Activated CD4-positive, alpha-beta memory T cell treated with anti-CD3 and anti-CD28 coated beads, Interleukin-2, amount 10 ng/mL, durations not matched to agents 7 days and 5 days (primary cell): ENCODE measurements at regions not wholly inside any gene's neighbourhood (a gene's known extent, or its start where the extent isn't known, plus 50 kb on each side); places are given as distances from the start of the nearest gene placed in this dataset.

Experiments
- CTCF ChIA-PET: fragments of 350-600 bp; sonication (Branson Sonifier 250); formaldehyde crosslinking; loops from one replicate; lab custom pipeline; 2021; ENCODE audit warnings: antibody characterized with exemption, inconsistent platforms; lab: Charles Lee
- POLR2A ChIA-PET: fragments of 350-600 bp; sonication (Branson Sonifier 250); formaldehyde crosslinking; loops from one replicate; lab custom pipeline; 2021; ENCODE audit warnings: antibody characterized with exemption; lab: Charles Lee
- DNase-seq: peaks from one replicate; pipeline ENCODE4 v3.0.0-alpha.2; 2020
- H3K27ac Mint-ChIP-seq: one replicate; pipeline ENCODE4 v1.8.0; 2021; ENCODE audit warnings: mild to moderate bottlenecking, mixed read lengths
- H3K27me3 Mint-ChIP-seq: one replicate; pipeline ENCODE4 v1.8.0; 2021; ENCODE audit warnings: mixed read lengths
- H3K36me3 Mint-ChIP-seq: one replicate; pipeline ENCODE4 v1.8.0; 2021; ENCODE audit warnings: low read depth, mixed read lengths
- H3K4me1 Mint-ChIP-seq: one replicate; pipeline ENCODE4 v1.8.0; 2021; ENCODE audit warnings: mixed read lengths
- H3K4me3 Mint-ChIP-seq: one replicate; pipeline ENCODE4 v1.8.0; 2021; ENCODE audit warnings: mild to moderate bottlenecking, mixed read lengths
- H3K9me3 Mint-ChIP-seq: one replicate; pipeline ENCODE4 v1.8.0; 2021; ENCODE audit warnings: mixed read lengths

- Mint-ChIP-seq H3K27me3 (no peaks in the 10 kb centered on the region), H3K27ac (no peak overlapping the region), H3K9me3 (no peaks in the 10 kb centered on the region), H3K36me3 (peaks cover 2% of the 10 kb centered on the region), H3K4me1 (no peaks in the 10 kb centered on the region), H3K4me3 (no peak overlapping the region)
- DNase-seq = no peak
- ChIA-PET CTCF (no interaction called here), POLR2A (no interaction called here)
These were observed 201.5 kb downstream of the RNF144A start for GRCh38 chr2:7118606-7119131.

DNA sequence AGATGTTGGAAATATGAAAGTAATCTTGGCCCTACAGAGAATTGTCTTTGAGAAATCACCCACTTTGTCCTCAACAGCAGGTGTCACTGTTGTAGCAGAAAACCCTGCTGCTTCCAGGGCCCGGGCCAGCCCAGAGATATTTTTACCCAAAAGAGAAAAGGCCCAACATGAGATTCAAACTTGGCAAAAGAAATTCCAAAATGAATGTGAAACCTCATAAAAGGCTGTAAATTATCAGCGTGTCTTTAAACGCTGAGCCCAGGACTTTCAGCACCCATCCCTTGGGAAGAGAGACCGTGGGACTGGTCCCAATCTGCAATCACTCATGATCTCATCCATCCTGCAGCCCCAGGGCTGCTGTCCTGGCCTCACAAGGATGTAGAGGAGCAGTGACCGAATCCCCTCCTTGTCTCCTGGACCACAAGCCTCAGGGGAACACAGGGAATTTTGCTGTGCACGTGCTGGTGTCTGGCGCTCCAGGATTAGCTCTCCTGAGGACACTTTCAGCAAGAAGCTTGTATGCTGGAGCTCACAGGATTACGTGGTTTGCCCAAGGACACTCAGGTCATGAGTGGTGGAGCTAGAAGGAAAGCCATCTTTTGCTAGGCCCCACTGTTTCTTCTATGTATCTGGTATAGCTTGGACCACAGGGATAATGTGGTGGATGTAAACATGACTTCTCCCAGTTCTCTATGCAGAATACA, 202.1 kb downstream of the RNF144A start:
- H3K9me3 Mint-ChIP-seq = no peaks in the 10 kb centered on the region
- H3K27ac Mint-ChIP-seq = no peak overlapping the region
- H3K4me3 Mint-ChIP-seq = no peak overlapping the region
- ChIA-PET POLR2A (no interaction called here), CTCF (no interaction called here)
- H3K36me3 Mint-ChIP-seq = peaks cover 2% of the 10 kb centered on the region
- H3K27me3 Mint-ChIP-seq = no peaks in the 10 kb centered on the region
- H3K4me1 Mint-ChIP-seq = no peaks in the 10 kb centered on the region
- no peak for DNase-seq

DNA sequence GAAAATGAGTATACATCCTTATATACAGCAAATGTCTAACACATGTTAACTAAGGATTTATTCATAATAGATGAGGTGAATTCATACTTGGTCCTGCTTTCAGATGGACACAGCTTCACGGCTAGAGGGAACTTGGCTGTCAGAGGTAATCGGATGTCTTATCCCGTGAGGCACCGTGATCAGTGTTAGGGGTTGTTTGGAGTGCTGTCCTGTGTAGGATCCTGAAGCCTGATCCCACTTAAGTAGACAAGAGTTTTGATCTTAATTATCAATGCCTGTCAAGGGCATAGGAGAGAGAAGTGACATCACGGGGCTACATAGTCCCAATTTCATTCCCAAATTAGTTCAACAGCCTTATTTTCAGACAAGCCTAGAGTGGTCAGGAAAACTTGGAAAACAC, 204.6 kb downstream of the RNF144A start:
- no peaks in the 10 kb centered on the region for H3K4me1 Mint-ChIP-seq
- no peaks in the 10 kb centered on the region for H3K9me3 Mint-ChIP-seq
- H3K36me3 Mint-ChIP-seq = no peaks in the 10 kb centered on the region
- no peak overlapping the region for H3K27ac Mint-ChIP-seq
- DNase-seq = no peak
- no peaks in the 10 kb centered on the region for H3K27me3 Mint-ChIP-seq
- ChIA-PET POLR2A (no interaction called here), CTCF (no interaction called here)
- no peak overlapping the region for H3K4me3 Mint-ChIP-seq

GRCh38 chr2:7127156-7127555, 209.9 kb downstream of the RNF144A start:
- no peak for DNase-seq
- Mint-ChIP-seq H3K27ac (no peak overlapping the region), H3K4me3 (no peak overlapping the region), H3K36me3 (no peaks in the 10 kb centered on the region), H3K27me3 (no peaks in the 10 kb centered on the region), H3K9me3 (no peaks in the 10 kb centered on the region), H3K4me1 (no peaks in the 10 kb centered on the region)
- ChIA-PET POLR2A (no interaction called here), CTCF (interaction anchor here (1.5 kb wide), 1 partner anchor 10 kb away, joined by 3 read pairs; no protein-coding TSS in a partner anchor)

DNA sequence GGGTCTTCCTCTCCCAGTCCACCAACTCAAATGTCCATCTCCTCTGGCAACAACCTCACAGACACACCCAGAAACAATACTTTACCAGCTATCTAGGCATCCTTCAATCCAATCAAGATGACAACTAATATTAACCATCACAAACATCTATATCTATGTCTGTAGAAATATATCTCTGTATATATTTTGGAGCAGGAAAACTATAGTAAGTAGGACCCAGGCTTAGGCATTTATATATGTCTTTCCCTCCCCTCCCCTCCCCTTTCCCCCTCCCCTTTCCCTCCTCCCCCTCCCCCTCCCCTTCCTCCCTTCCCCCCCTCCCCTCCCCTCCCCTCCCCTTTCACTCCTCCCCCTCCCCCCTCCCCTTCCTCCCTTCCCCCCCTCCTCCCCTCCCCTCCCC, 210.5 kb downstream of the RNF144A start:
- ChIA-PET CTCF (interaction anchor here (1.5 kb wide), 1 partner anchor 9 kb away, joined by 3 read pairs; no protein-coding TSS in a partner anchor), POLR2A (no interaction called here)
- no peaks in the 10 kb centered on the region for H3K9me3 Mint-ChIP-seq
- no peaks in the 10 kb centered on the region for H3K27me3 Mint-ChIP-seq
- H3K27ac Mint-ChIP-seq = no peak overlapping the region
- no peak for DNase-seq
- no peaks in the 10 kb centered on the region for H3K36me3 Mint-ChIP-seq
- H3K4me3 Mint-ChIP-seq = no peak overlapping the region
- H3K4me1 Mint-ChIP-seq = no peaks in the 10 kb centered on the region

DNA sequence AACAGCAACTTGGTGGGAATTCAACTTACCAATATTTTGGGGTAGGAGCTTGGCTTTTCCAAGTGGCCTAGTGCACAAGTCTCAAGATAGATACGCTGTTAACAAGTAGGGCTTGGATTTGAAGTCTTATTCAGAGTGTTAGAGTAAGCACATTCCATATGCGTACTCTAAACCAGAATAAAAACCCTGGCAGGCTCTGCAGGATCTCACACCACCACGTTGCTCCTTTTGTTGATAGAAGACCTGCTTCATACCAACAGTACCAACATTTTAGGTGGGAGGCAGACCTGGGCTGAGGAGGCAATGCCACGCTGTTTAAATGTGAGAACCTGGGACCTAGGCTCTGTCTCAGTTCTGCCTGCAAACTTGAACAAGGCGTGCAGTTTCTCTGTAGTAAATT, 214.0 kb downstream of the RNF144A start:
- ChIA-PET POLR2A (no interaction called here), CTCF (interaction anchor here (0.9 kb wide), 1 partner anchor 34 kb away, joined by 3 read pairs; no protein-coding TSS in a partner anchor)
- Mint-ChIP-seq H3K27me3 (no peaks in the 10 kb centered on the region), H3K9me3 (no peaks in the 10 kb centered on the region), H3K4me3 (no peak overlapping the region), H3K4me1 (no peaks in the 10 kb centered on the region), H3K27ac (no peak overlapping the region), H3K36me3 (no peaks in the 10 kb centered on the region)
- DNase-seq = no peak

DNA sequence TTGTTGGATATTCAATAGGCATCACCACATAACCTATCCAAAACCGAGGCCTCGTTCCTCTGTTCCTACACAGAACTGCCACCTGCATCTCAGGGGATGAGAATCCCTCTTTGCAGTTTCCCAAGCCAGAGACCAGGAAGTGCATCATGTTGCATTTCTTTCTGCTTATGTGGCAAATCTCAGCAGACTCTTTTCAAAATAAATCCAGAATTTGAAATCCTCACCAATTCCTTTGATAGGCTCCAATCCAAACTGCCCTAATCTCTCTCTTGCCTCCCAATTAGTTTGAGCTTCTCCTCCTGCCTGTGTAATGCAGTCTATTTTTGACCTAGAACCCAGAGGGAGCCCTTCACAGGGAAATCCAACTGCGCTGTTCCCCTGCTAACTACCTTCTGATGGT, 215.5 kb downstream of the RNF144A start:
- DNase-seq = no peak
- Mint-ChIP-seq H3K4me1 (no peaks in the 10 kb centered on the region), H3K9me3 (no peaks in the 10 kb centered on the region), H3K27ac (no peak overlapping the region), H3K36me3 (no peaks in the 10 kb centered on the region), H3K4me3 (no peak overlapping the region), H3K27me3 (no peaks in the 10 kb centered on the region)
- POLR2A ChIA-PET = no interaction called here
- CTCF ChIA-PET = no interaction called here

DNA sequence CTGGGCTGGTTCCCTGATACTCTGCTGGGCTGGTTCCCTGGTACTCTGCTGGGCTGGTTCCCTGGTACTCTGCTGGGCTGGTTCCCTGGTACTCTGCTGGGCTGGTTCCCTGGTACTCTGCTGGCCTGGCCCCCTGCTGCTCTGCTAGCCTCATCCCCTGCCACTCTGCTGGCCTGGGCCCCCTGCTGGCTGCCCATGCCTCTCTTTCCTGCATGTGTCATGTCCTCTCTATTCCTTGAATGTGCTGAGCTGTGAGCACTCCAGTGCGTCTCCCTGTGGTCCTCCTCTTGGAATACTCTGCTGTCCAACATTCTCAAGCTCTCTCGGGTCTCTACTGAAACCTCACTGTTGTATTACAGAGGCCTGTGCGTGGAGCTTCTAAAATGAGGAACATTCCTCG, 216.3 kb downstream of the RNF144A start:
- ChIA-PET CTCF (no interaction called here), POLR2A (no interaction called here)
- DNase-seq = no peak
- Mint-ChIP-seq H3K36me3 (no peaks in the 10 kb centered on the region), H3K9me3 (no peaks in the 10 kb centered on the region), H3K4me1 (no peaks in the 10 kb centered on the region), H3K27me3 (no peaks in the 10 kb centered on the region), H3K4me3 (no peak overlapping the region), H3K27ac (no peak overlapping the region)

DNA sequence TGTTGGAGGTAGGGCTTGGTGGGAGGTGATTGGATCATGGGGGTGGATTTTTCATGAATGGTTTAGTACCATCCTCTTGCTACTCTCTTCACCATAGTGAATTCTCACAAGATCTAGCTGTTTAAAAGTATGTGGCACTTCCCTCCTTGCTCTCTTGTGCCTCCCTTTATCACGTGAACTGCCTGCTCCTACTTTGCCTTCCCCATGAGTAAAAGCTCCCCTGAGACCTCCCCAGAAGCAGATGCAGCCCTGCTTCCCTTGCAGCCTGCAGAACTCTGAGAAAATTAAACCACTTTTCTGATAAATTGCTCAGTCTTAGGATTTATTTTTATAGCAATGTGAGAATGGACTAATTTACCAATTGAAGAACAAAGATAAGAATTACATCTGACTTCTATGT, 223.1 kb downstream of the RNF144A start:
- ChIA-PET POLR2A (no interaction called here), CTCF (no interaction called here)
- H3K4me3 Mint-ChIP-seq = no peak overlapping the region
- H3K36me3 Mint-ChIP-seq = peaks cover 2% of the 10 kb centered on the region
- H3K27me3 Mint-ChIP-seq = peaks cover 11% of the 10 kb centered on the region
- peaks cover 2% of the 10 kb centered on the region for H3K9me3 Mint-ChIP-seq
- no peak for DNase-seq
- H3K4me1 Mint-ChIP-seq = no peaks in the 10 kb centered on the region
- H3K27ac Mint-ChIP-seq = no peak overlapping the region

DNA sequence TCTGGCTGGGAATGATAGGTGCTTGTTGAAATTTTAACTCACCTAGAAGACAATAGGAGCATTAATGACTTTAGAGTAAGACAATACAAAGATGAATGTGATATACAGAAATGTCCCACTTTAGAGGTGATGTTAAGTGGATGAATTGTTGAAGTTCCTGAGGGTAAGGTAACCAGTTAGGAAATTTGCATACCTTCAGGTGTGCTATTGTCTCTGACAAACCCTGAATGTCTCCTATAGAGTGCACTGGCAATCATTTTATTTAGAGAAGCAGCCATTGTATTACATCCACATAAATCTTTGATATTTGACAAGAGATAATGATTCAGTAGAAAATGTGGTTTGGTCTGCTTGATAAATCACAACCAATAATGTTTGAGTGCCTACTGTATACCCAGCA, 228.5 kb downstream of the RNF144A start:
- Mint-ChIP-seq H3K4me3 (no peak overlapping the region), H3K4me1 (no peaks in the 10 kb centered on the region), H3K36me3 (peaks cover 2% of the 10 kb centered on the region), H3K27me3 (peaks cover 3% of the 10 kb centered on the region), H3K27ac (no peak overlapping the region), H3K9me3 (peaks cover 2% of the 10 kb centered on the region)
- no peak for DNase-seq
- ChIA-PET CTCF (no interaction called here), POLR2A (no interaction called here)

GRCh38 chr2:7146151-7146550, 228.9 kb downstream of the RNF144A start:
- CTCF ChIA-PET = no interaction called here
- Mint-ChIP-seq H3K36me3 (peaks cover 1% of the 10 kb centered on the region), H3K27ac (no peak overlapping the region), H3K4me3 (no peak overlapping the region), H3K27me3 (peaks cover 1% of the 10 kb centered on the region), H3K4me1 (no peaks in the 10 kb centered on the region), H3K9me3 (peaks cover 1% of the 10 kb centered on the region)
- POLR2A ChIA-PET = no interaction called here
- no peak for DNase-seq

DNA sequence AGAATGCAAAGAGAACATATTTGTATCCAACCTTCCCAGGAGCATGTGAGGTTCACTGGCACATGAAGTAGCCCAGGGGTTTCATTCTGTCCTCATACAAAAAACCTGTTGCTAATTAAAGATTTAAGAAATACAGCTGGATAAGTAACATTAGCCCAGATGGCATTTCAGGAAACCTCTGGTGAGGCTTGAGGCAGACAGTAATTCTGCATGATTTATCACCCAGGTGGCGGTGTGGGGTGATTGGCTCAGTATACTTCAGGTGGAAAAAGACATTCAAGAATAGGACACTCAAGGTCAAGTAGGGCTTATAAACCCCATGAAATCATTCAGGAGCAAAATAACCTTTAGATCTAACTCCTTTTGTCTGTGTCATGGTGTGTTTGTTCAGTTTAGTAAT, 237.4 kb downstream of the RNF144A start:
- Mint-ChIP-seq H3K4me1 (no peaks in the 10 kb centered on the region), H3K36me3 (no peaks in the 10 kb centered on the region), H3K4me3 (no peak overlapping the region), H3K9me3 (no peaks in the 10 kb centered on the region), H3K27me3 (peaks cover 2% of the 10 kb centered on the region), H3K27ac (no peak overlapping the region)
- CTCF ChIA-PET = no interaction called here
- POLR2A ChIA-PET = no interaction called here
- no peak for DNase-seq

DNA sequence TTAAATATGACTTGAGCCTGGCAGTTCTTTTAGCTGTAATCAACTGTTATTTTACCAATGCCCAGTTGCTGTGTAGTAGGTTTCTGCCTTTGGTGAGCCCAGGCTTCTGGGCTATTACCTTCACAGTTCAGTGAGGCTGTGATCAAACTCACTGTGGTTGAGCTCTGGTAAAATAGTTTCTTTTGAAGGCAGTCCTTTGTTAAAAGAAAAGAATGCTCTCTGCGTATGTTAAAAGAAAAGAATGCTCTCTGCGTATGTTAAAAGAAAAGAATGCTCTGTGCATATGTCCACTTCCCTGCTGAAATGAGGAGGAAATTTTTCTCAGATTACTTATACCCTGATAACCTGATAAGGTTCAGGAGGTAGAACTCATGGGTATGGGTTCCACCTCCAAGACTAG, 244.3 kb downstream of the RNF144A start:
- CTCF ChIA-PET = no interaction called here
- no peak overlapping the region for H3K27ac Mint-ChIP-seq
- no peaks in the 10 kb centered on the region for H3K4me1 Mint-ChIP-seq
- no peaks in the 10 kb centered on the region for H3K36me3 Mint-ChIP-seq
- DNase-seq = no peak
- H3K4me3 Mint-ChIP-seq = no peak overlapping the region
- H3K9me3 Mint-ChIP-seq = no peaks in the 10 kb centered on the region
- POLR2A ChIA-PET = no interaction called here
- H3K27me3 Mint-ChIP-seq = peaks cover 9% of the 10 kb centered on the region

- ChIA-PET CTCF (no interaction called here), POLR2A (no interaction called here)
- Mint-ChIP-seq H3K4me1 (no peaks in the 10 kb centered on the region), H3K27me3 (peaks cover 4% of the 10 kb centered on the region), H3K27ac (no peak overlapping the region), H3K36me3 (no peaks in the 10 kb centered on the region), H3K9me3 (no peaks in the 10 kb centered on the region), H3K4me3 (no peak overlapping the region)
- DNase-seq = no peak
These were observed 248.5 kb downstream of the RNF144A start for GRCh38 chr2:7165736-7166135.
